GM04504 (cell line): ENCODE measurements at regions not wholly inside any gene's neighbourhood (a gene's known extent, or its start where the extent isn't known, plus 50 kb on each side); places are given as distances from the start of the nearest gene placed in this dataset.

Experiments
- DNase-seq: peaks from one replicate; pipeline ENCODE4 v3.0.0-alpha.2; 2012; ENCODE audit warnings: low read depth

DNA sequence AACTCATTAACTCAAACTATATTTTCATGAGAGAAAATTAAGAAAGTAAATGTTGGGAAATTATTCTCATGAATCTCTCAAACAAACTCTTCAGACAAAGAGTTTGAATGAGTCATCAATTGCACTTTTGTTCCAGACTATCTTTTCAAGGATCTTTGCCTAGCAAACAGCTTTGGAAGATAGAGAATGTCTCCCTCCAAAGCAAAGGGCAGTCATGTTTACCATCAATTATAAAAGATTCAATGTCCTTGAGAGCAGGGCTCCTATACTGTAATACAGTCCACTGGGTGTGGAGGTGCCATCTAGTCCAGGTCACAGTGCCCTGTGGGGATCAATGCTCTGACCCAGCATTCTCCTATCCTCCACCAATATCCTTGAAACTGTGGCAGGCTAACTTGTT, 1429.3 kb downstream of the EFNA5 start:
- no peak for DNase-seq

DNA sequence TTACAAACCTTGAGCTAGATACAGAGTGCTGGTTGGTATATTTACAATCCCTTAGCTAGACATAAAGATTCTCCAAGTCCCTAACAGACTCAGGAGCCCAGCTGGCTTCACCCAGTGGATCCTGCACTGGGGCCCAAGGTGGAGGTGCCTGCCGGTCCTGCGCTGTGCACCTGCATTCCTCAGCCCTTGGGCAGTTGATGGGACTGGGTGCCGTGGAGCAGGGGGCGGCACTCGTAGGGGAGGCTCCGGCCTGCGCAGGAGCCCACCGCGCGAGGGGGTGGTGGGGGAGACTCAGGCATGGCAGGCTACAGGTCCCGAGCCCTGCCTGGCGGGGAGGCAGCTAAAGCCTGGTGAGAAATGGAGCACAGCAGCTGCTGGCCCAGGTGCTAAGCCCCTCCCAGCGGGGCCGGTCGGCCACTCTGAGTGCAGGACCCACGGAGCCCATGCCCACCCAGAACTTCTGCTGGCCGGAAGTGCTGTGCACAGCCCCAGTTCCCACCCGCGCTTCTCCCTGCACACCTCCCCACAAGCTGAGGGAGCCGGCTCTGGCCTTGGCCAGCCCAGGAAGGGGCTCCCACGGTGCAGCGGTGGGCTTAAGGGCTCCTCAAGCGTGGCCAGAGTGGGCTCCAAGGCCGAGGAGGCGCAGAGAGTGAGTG, 1464.7 kb downstream of the EFNA5 start:
- DNase-seq = no peak

DNA sequence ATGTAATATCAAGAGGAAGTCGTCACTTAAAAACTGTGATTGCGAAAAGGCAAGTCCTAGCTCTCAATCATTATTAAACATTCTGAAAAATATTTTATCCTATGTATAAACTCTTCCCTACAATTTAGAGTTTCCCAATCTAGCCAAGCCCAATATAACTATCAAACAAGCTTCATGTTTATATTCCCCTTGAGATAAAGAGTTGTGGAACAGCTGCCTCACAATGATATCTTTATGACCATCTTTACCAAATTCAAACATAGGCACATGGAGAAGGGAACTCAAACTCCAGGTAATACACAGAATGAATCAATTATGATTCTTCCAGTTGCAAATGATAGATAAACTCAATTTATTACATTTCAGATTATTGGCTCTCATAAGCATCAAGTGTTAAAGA, 1468.7 kb downstream of the EFNA5 start:
- DNase-seq = no peak

DNA sequence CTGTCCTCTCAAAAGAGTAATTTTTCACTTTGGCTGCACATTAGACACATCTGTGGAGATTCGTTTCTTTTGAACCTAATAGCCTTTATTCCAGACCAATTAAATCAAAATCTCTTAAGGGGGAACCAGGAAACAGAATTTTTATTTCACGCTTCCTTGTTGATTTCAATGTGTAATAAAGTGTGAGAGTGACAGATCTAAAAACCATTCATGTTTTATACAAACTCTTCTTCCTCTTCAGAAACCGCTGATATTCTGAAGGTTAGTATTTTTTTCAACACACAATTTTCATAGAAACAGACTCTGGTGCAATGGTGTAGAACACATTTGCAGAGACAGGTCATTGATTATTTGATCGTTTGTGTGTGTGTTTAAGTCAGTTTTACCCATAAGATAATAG, 1469.8 kb downstream of the EFNA5 start:
- DNase-seq = no peak

- no peak for DNase-seq
Observed at GRCh38 chr5:106195679-106196474, 1474.9 kb downstream of the EFNA5 start.

DNA sequence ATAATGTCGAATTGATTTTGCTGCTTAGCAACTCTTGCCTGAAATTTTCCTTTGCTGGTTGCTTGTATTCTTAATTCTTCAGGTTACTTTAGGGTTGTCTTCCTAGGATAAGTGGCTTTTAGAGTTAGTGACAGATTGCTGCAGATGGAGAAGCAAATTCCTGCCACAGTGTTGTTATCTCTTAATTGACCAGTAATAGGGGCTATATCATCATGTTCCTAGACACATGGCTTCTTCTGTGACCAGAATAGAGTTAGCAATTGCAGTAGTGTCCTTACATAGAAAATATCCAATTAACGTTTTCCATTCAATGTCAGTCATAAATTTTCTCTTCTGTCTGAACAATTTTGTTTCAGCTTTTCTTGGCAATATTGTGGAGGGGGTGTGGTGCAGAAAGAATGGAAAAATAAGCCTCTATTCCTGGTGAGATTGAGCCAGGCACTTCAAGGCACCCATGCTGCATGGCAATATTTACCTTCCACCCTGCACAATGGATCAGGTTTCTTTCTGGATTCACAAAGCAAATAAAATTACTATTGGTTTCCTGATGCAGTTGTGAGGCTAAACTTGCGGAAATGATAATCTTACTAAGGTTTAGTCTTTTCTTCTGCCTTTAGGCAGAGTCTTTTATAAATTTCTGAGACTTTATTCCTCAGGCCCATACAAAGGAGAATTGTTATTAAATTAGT, 1481.5 kb downstream of the EFNA5 start:
- DNase-seq = no peak

DNA sequence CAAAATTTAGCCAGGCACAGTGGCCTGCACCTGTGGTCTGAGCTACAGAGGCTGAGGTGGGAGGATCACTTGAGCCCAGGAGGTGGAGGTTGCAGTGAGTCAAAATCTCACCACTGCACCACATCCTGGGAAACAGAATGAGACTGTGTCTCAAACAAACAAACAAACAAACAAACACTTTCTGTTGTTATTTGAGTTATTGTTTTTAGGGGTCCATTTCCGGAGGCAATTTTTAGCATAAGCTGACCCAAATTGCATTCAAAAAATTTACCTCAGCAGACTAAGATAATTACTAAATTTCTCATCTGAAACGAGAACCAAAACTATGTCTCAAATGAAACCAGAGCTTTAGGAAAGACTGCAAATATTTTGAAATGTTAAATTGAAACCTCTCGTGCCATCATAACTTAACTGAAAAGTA, 1485.1 kb downstream of the EFNA5 start:
- DNase-seq = no peak

DNA sequence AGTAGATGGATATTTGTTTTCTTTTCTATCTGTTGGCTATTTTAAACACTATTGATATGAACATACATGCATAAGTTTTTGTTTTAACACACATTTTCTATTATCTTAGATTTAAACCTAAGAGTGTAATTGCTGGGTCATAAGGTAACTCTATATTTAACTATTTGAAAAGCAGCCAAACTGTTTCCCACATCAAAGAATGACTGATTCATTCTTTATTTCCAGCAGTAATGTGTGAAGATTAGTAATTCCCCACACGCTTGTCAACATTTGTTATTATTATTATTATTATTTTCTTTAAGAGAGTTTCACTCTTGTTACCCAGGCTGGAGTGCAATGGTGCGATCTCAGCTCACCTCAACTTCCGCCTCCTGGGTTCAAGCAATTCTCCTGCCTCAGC, 1495.8 kb downstream of the EFNA5 start:
- DNase-seq = no peak

GRCh38 chr5:106172681-106173532, 1497.8 kb downstream of the EFNA5 start:
- DNase-seq = no peak

GRCh38 chr5:106171708-106172107, 1499.0 kb downstream of the EFNA5 start:
- DNase-seq = no peak

- DNase-seq = no peak
Observed at GRCh38 chr5:106171132-106171531, 1499.6 kb downstream of the EFNA5 start.

DNA sequence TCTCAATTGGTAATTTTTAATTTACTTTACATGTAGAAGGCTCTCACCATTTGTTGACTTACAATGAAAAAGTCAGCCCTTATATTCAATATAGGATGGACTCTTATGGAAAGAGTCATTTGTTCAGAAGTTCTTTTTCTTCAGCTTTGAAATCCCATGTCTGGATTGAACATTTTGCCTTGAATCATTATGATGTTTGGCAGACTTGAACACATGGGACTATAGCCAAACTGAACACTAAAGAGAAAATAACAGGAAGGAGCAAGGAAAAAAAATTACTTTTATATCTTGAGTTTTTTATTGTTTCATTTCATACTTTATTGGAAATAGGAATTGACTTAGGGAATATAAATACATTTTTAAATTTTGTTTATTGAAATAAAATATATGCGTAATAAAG, 1503.0 kb downstream of the EFNA5 start:
- no peak for DNase-seq

- no peak for DNase-seq
Observed at GRCh38 chr5:106163233-106163632, 1507.5 kb downstream of the EFNA5 start.

DNA sequence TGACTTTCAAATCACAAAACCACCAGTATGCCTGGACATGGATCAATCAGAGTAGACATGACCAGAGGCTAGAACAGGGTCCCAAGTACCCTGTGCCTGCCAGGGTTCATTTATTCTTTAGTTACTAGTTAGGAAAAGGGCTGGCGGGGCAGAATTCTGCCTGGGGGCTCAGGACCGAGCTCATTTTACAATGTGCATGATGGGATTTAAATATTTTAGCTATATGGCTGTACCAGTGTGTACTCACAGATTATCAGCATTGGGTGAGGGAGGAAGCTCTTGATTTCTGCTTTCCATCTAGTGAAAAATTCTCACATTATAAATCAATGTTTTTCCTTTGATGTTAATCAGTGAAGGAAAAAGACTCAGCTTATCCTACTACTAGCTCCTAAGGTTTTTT, 1511.1 kb downstream of the EFNA5 start:
- DNase-seq = no peak

- no peak for DNase-seq
Observed at GRCh38 chr5:106154280-106154716, 1516.4 kb downstream of the EFNA5 start.

GRCh38 chr5:106152569-106152968, 1518.2 kb downstream of the EFNA5 start:
- no peak for DNase-seq

DNA sequence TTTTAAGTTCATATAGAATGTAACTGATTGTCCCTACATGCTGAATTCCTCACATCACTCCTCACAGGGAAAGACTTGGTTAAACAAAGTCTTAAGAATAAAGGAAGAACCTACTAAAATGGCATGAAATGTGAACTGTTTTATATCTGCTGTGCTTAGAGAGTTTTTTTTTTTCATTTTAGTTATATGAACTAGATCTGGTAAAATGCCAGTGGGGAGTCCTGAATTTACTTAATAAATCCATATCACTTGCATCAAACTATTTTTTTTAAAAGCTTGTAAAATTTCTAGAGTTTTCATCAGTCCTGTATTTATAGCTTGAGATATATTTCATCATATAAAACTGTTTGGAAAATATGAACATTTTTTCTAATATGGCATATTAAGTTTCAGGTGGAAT, 1528.6 kb downstream of the EFNA5 start:
- DNase-seq = no peak

DNA sequence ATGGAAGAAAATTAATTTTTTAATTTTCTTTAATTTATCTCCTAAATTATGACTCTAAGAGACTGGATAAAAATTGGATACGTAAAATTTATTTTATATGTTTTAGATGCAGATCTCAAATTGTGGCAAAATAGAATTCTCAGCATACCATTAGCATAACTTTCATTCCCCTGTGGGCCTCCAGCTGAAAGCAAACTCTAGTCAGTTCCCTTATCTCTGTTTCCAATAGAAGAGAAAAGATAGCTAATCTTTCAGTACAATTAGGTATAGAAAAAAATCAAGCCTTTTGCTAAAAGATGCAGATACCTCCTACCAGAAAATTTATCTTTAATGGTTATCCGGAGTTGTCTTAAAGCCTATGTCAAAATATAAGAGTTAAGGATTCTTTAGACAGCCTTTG, 1530.6 kb downstream of the EFNA5 start:
- no peak for DNase-seq

DNA sequence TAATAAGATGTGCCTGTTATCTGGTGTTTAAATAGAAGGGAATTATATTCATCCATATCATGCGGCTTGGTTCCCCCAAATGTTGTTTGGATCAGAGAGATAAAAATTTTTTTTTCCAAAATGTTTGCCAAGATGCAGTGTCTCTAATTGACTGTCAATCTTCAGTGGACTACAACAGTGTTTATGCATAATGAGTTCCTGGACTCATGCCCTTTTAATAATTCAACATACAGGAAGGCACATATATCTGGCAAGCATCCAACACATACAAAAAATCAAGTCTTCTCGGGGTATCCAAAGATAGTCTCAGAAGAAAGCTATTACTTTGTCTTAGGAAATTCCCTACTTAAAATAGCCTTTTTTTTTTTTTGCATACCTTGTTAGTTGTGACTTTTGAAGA, 1534.7 kb downstream of the EFNA5 start:
- DNase-seq = no peak

GRCh38 chr5:106135473-106135872, 1535.3 kb downstream of the EFNA5 start:
- no peak for DNase-seq

DNA sequence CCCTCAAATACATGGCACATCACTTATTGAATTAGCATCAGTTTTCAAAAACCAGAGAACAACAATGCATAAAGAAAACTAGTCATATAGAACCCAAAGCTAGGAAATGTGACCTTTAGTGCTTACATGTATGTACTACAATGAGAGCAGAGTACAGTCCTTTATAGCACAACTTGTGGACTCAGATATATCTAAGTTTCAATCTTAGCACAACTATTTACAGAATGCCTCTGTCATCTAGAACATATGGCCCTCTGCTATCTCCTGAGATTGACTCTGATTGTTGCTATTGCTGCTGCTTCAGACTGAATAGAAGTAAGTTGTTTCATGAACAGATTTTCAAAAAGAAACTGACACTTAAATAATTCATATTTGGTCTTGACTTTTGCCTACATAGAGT, 1536.2 kb downstream of the EFNA5 start:
- DNase-seq = no peak

GRCh38 chr5:106127985-106128384, 1542.8 kb downstream of the EFNA5 start:
- no peak for DNase-seq
